Trophoblast cell (in vitro differentiated cells and primary cell): ENCODE measurements at regions not wholly inside any gene's neighbourhood (a gene's known extent, or its start where the extent isn't known, plus 50 kb on each side); places are given as distances from the start of the nearest gene placed in this dataset.

Experiments
- DNase-seq, 2 donors: peaks; one replicate each; pipeline ENCODE4 v3.0.0-alpha.2; 2016
- H2AFZ ChIP-seq: 2 replicates; pipeline ENCODE4 v1.6.1; 2013; ENCODE audit warnings: low read length, moderate library complexity, mild to moderate bottlenecking; ENCODE audit not compliant: insufficient read depth, poor library complexity
- H2AK5ac ChIP-seq: 2 replicates; pipeline ENCODE4 v1.6.1; 2013; ENCODE audit warnings: mild to moderate bottlenecking, low read length
- H2BK120ac ChIP-seq: 2 replicates; pipeline ENCODE4 v1.6.1; 2013; ENCODE audit warnings: low read length, mild to moderate bottlenecking, moderate library complexity; ENCODE audit not compliant: insufficient read depth, poor library complexity
- H2BK12ac ChIP-seq: 2 replicates; pipeline ENCODE4 v1.6.1; 2013; ENCODE audit warnings: mild to moderate bottlenecking, low read length, moderate library complexity
- H2BK5ac ChIP-seq: 2 replicates; pipeline ENCODE4 v1.6.1; 2013; ENCODE audit warnings: low read length, low read depth, moderate library complexity, mild to moderate bottlenecking; ENCODE audit not compliant: poor library complexity
- H3K14ac ChIP-seq: 2 replicates; pipeline ENCODE4 v1.6.1; 2013; ENCODE audit warnings: mild to moderate bottlenecking, low read length
- H3K18ac ChIP-seq: 2 replicates; pipeline ENCODE4 v1.6.1; 2013; ENCODE audit warnings: mild to moderate bottlenecking, low read length
- H3K23ac ChIP-seq: 2 replicates; pipeline ENCODE4 v1.6.1; 2013; ENCODE audit warnings: low read length
- H3K27ac ChIP-seq: 2 replicates; pipeline ENCODE4 v1.5.1; 2013; ENCODE audit warnings: low read depth, mild to moderate bottlenecking, inconsistent platforms, low read length, moderate library complexity
- H3K27me3 ChIP-seq: 2 replicates; pipeline ENCODE4 v1.6.1; 2013; ENCODE audit warnings: inconsistent platforms, mild to moderate bottlenecking, low read length, moderate library complexity; ENCODE audit not compliant: insufficient read depth
- H3K36me3 ChIP-seq, 2 experiments: 1 replicate in 1 of 2; 2 replicates in 1 of 2; pipeline ENCODE4 v1.6.1; 2013; ENCODE audit warnings: low read length in 2 of 2, mild to moderate bottlenecking in 2 of 2, moderate library complexity in 1 of 2; ENCODE audit not compliant: insufficient read depth in 2 of 2, control insufficient read depth in 1 of 2
- H3K4ac ChIP-seq: 2 replicates; pipeline ENCODE4 v1.6.1; 2013; ENCODE audit warnings: low read depth, mild to moderate bottlenecking, low read length, moderate library complexity
- H3K4me1 ChIP-seq, 2 experiments: 1 replicate in 1 of 2; 2 replicates in 1 of 2; pipeline ENCODE4 v1.6.1; 2013; ENCODE audit warnings: low read length in 2 of 2, mild to moderate bottlenecking in 2 of 2, moderate library complexity in 1 of 2; ENCODE audit not compliant: insufficient read depth in 2 of 2, control insufficient read depth in 1 of 2
- H3K4me2 ChIP-seq: 2 replicates; pipeline ENCODE4 v1.6.1; 2013; ENCODE audit warnings: inconsistent platforms, mild to moderate bottlenecking, low read length, moderate library complexity
- H3K4me3 ChIP-seq: 2 replicates; pipeline ENCODE4 v1.5.1; 2013; ENCODE audit warnings: mild to moderate bottlenecking, low read depth, low read length, inconsistent platforms
- H3K79me1 ChIP-seq: one replicate; pipeline ENCODE4 v1.6.1; 2013; ENCODE audit warnings: low read length
- H3K79me2 ChIP-seq: 2 replicates; pipeline ENCODE4 v1.6.1; 2013; ENCODE audit warnings: low read length, mild to moderate bottlenecking; ENCODE audit not compliant: control insufficient read depth, insufficient read depth, poor library complexity
- H3K9ac ChIP-seq: 2 replicates; pipeline ENCODE4 v1.6.1; 2013; ENCODE audit warnings: mild to moderate bottlenecking, low read length
- H3K9me3 ChIP-seq: 2 replicates; pipeline ENCODE4 v1.6.1; 2013; ENCODE audit warnings: low read depth, mild to moderate bottlenecking, control low read depth, inconsistent platforms, low read length; ENCODE audit not compliant: insufficient read depth
- H4K12ac ChIP-seq: 2 replicates; pipeline ENCODE4 v1.6.1; 2013; ENCODE audit warnings: low read depth, mild to moderate bottlenecking, low read length, moderate library complexity
- H4K8ac ChIP-seq: 2 replicates; pipeline ENCODE4 v1.6.1; 2013; ENCODE audit warnings: low read depth, mild to moderate bottlenecking, low read length, moderate library complexity
- H4K91ac ChIP-seq: one replicate; pipeline ENCODE4 v1.6.1; 2013; ENCODE audit warnings: low read depth, mild to moderate bottlenecking, low read length, moderate library complexity
- WGBS: extraction: QIAGEN DNeasy Blood & Tissue Kit; methylation state at CpG from one replicate; pipeline ENCODE4 v1.1.7; 2013; ENCODE audit warnings: missing lambda C conversion rate; ENCODE audit not compliant: insufficient read length, insufficient coverage; ENCODE audit errors: extremely low coverage; 5-methylcytosine and 5-hydroxymethylcytosine counted together

- Histone ChIP-seq H3K4me3 (peak overlapping the region; percentile 88), H4K12ac (no peak overlapping the region), H2BK5ac (no peak overlapping the region), H4K91ac (no peak overlapping the region), H3K4me2 (peak overlapping the region; percentile 97), H3K79me2 (no peaks in the 10 kb centered on the region), H2AK5ac (no peak overlapping the region), H3K4ac (no peak overlapping the region), H2BK120ac (no peak overlapping the region), H4K8ac (peak overlapping the region; percentile 76), H3K9ac (no peak overlapping the region), H3K9me3 (no peaks in the 10 kb centered on the region), H3K18ac (peak overlapping the region; percentile 61), H3K27ac (no peak overlapping the region), H2AFZ (peak overlapping the region; percentile 17), H3K23ac (no peak overlapping the region), H3K79me1 (peaks cover 1% of the 10 kb centered on the region), H2BK12ac (no peak overlapping the region), H3K36me3 (no peaks in the 10 kb centered on the region), H3K14ac (peak overlapping the region; percentile 34), H3K27me3 (peaks cover 9% of the 10 kb centered on the region), H3K4me1 (peaks cover 0 to 4% of the 10 kb centered on the region in 2 experiments)
- WGBS = no CpG with 5 or more reads among the region's 61 CpGs
- peak; percentile 49 to 72 for DNase-seq
Observed at GRCh38 chr1:65067491-65068201, 80.4 kb upstream of the AK4 start.

DNA sequence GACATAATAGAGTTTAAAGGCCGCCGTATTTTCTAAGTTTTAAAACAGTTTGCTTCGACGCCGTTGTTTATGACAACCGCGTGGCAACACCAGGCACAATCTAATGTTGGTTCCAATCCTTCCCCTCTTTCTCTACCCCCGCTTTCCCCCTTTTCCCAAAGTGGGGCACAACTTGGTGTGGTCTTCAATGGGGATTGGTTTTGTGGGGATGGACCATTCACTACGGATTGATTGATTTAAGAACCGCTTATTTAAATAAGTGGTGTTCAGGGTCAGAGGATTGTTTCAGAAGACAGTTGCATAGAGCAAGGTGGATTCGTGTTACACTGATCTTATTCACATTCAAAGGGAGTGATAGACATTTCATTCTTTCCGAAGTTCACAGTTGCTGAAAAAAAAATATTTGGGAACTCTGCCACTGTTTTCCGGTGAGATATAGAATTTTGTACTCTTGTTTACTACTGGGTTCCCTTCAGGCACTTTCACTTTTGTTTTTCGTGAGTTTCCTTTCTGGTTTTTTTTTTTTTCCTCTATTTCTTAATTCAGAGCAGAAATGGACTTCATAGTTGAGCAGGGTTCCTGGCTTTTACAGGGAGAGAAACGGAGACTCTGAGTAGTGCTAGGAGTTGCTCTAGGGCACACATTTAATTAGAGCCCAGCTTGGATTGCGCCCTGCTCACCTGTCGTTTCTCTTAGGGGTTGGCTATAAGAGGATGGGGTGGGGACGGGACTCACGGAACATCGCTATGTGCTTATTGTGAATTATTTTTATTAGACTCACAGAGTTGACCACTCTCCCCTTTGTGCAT lies 79.6 kb upstream of the AK4 start:
- no peak overlapping the region for H3K14ac ChIP-seq
- no peaks in the 10 kb centered on the region for H3K79me2 ChIP-seq
- H2BK120ac ChIP-seq = no peak overlapping the region
- H3K27ac ChIP-seq = no peak overlapping the region
- no peak overlapping the region for H4K91ac ChIP-seq
- peak overlapping the region; percentile 97 for H3K4me2 ChIP-seq
- H2BK5ac ChIP-seq = no peak overlapping the region
- no peak overlapping the region for H2BK12ac ChIP-seq
- no peak overlapping the region for H4K8ac ChIP-seq
- no peaks in the 10 kb centered on the region for H3K36me3 ChIP-seq
- no peak overlapping the region for H4K12ac ChIP-seq
- no peak overlapping the region for H3K4me3 ChIP-seq
- H3K4me1 ChIP-seq = peaks cover 0 to 4% of the 10 kb centered on the region in 2 experiments
- no peak overlapping the region for H3K18ac ChIP-seq
- H3K27me3 ChIP-seq = peaks cover 9% of the 10 kb centered on the region
- no CpG with 5 or more reads among the region's 20 CpGs for WGBS
- H3K4ac ChIP-seq = no peak overlapping the region
- H2AK5ac ChIP-seq = no peak overlapping the region
- H3K9ac ChIP-seq = no peak overlapping the region
- peaks cover 1% of the 10 kb centered on the region for H3K79me1 ChIP-seq
- no peak overlapping the region for H3K23ac ChIP-seq
- no peaks in the 10 kb centered on the region for H3K9me3 ChIP-seq
- peak overlapping the region; percentile 17 for H2AFZ ChIP-seq
- DNase-seq = peak in 1 of 2 donors; percentile 24

GRCh38 chr1:65069011-65069565 lies 78.9 kb upstream of the AK4 start:
- no peak overlapping the region for H3K9ac ChIP-seq
- no peak overlapping the region for H3K18ac ChIP-seq

DNA sequence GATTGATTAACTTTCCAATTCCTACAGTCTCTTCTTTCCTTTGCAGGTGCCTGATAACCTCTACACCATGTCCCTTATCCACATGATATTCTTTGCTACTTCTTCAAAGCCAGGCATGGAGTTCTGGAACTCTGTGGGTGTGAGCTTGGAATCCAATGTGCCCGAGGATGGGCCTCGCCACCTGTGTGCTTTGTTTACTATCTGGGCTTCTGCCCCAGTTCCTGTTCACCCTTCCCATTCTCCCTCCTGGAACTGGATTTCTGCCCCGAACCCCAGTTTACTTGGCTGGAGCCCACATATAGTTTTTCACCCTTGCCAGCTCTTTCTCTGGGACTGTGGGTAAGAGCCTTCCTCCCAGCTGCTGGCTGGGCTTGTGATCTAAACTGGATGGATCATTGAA lies 75.2 kb upstream of the AK4 start:
- Histone ChIP-seq H3K4me3 (no peak overlapping the region), H2BK12ac (no peak overlapping the region), H3K27ac (no peak overlapping the region), H4K12ac (no peak overlapping the region), H2BK5ac (peak overlapping the region; percentile 13), H3K4me2 (no peak overlapping the region), H2BK120ac (no peak overlapping the region), H3K27me3 (peaks cover 5% of the 10 kb centered on the region), H2AFZ (no peak overlapping the region), H3K18ac (no peak overlapping the region), H3K14ac (no peak overlapping the region), H3K79me2 (no peaks in the 10 kb centered on the region), H3K36me3 (no peaks in the 10 kb centered on the region), H2AK5ac (no peak overlapping the region), H4K8ac (no peak overlapping the region), H3K4me1 (peaks cover 0 to 4% of the 10 kb centered on the region in 2 experiments), H3K79me1 (no peaks in the 10 kb centered on the region), H3K9ac (no peak overlapping the region), H3K9me3 (no peaks in the 10 kb centered on the region), H4K91ac (no peak overlapping the region), H3K4ac (no peak overlapping the region), H3K23ac (no peak overlapping the region)
- DNase-seq = no peak
- WGBS = no CpG with 5 or more reads among the region's 3 CpGs

More at GRCh38 chr1:65069011-65069565, 78.9 kb upstream of the AK4 start:
- Histone ChIP-seq H3K9me3 (no peaks in the 10 kb centered on the region), H3K27me3 (peaks cover 9% of the 10 kb centered on the region), H2AFZ (no peak overlapping the region), H3K14ac (no peak overlapping the region), H3K36me3 (no peaks in the 10 kb centered on the region), H3K27ac (no peak overlapping the region), H3K79me2 (no peaks in the 10 kb centered on the region), H3K4me2 (no peak overlapping the region), H4K12ac (no peak overlapping the region), H2BK120ac (no peak overlapping the region), H3K4me3 (no peak overlapping the region), H2BK12ac (no peak overlapping the region), H3K4me1 (peaks cover 0 to 4% of the 10 kb centered on the region in 2 experiments), H3K23ac (no peak overlapping the region), H4K91ac (no peak overlapping the region), H2BK5ac (no peak overlapping the region), H3K4ac (no peak overlapping the region), H3K79me1 (peaks cover 1% of the 10 kb centered on the region), H4K8ac (no peak overlapping the region), H2AK5ac (no peak overlapping the region)
- no peak for DNase-seq
- no CpG with 5 or more reads among the region's 6 CpGs for WGBS
